LHCN-M2 (cell line): ENCODE measurements at regions not wholly inside any gene's neighbourhood (a gene's known extent, or its start where the extent isn't known, plus 50 kb on each side); places are given as distances from the start of the nearest gene placed in this dataset.

ENCODE experiments used
- DNase-seq: peaks from one replicate; pipeline ENCODE4 v3.0.0-alpha.2; 2012; ENCODE audit warnings: low read depth

GRCh38 chr5:12385095-12385494, 480.8 kb upstream of the CTNND2 start:
- DNase-seq: no peak

GRCh38 chr5:12384005-12384404, 479.8 kb upstream of the CTNND2 start:
- no peak for DNase-seq

- no peak for DNase-seq
These were observed 463.7 kb upstream of the CTNND2 start for GRCh38 chr5:12367973-12368372.

- DNase-seq: no peak
These were observed 456.0 kb upstream of the CTNND2 start for GRCh38 chr5:12360218-12360617.

GRCh38 chr5:12358371-12359090, 454.3 kb upstream of the CTNND2 start:
- DNase-seq: no peak

GRCh38 chr5:12357626-12358025, 453.4 kb upstream of the CTNND2 start:
- DNase-seq: no peak

- no peak for DNase-seq
These were observed 450.4 kb upstream of the CTNND2 start for GRCh38 chr5:12354686-12355085.

- no peak for DNase-seq
These were observed 439.3 kb upstream of the CTNND2 start for GRCh38 chr5:12343558-12343957.

- DNase-seq: no peak
These were observed 431.7 kb upstream of the CTNND2 start for GRCh38 chr5:12335938-12336337.

- no peak for DNase-seq
These were observed 428.2 kb upstream of the CTNND2 start for GRCh38 chr5:12332480-12332879.

- DNase-seq: no peak
These were observed 426.8 kb upstream of the CTNND2 start for GRCh38 chr5:12330993-12331588.

GRCh38 chr5:12330381-12330780, 426.1 kb upstream of the CTNND2 start:
- DNase-seq: no peak

- no peak for DNase-seq
These were observed 419.5 kb upstream of the CTNND2 start for GRCh38 chr5:12323637-12324229.

GRCh38 chr5:12322042-12322441, 417.8 kb upstream of the CTNND2 start:
- no peak for DNase-seq

- no peak for DNase-seq
These were observed 416.1 kb upstream of the CTNND2 start for GRCh38 chr5:12320331-12320730.

GRCh38 chr5:12316812-12317211, 412.6 kb upstream of the CTNND2 start:
- DNase-seq: no peak

- no peak for DNase-seq
These were observed 411.2 kb upstream of the CTNND2 start for GRCh38 chr5:12315461-12315860.

GRCh38 chr5:12313602-12314001, 409.4 kb upstream of the CTNND2 start:
- DNase-seq: no peak

- no peak for DNase-seq
These were observed 408.1 kb upstream of the CTNND2 start for GRCh38 chr5:12312343-12312742.

GRCh38 chr5:12294151-12294550, 389.9 kb upstream of the CTNND2 start:
- no peak for DNase-seq

- DNase-seq: no peak
These were observed 388.5 kb upstream of the CTNND2 start for GRCh38 chr5:12292610-12293204.

- no peak for DNase-seq
These were observed 380.4 kb upstream of the CTNND2 start for GRCh38 chr5:12284604-12285003.
